ENCODE measurements at regions not wholly inside any gene's neighbourhood (a gene's known extent, or its start where the extent isn't known, plus 50 kb on each side); places are given as distances from the start of the nearest gene placed in this dataset.

- TF ChIP-seq EZH2 (IDR thresholded peaks at IDR 0.05; ENCODE audit: low read length) (no peak), CTCF (optimal IDR thresholded peaks at IDR 0.05 in 1 of 3, IDR thresholded peaks at IDR 0.05 in 1 of 3, conservative IDR thresholded peaks at IDR 0.05 in 1 of 3; ENCODE audit: extremely low read depth in 1 of 3, insufficient read depth in 2 of 3, low read length in 3 of 3) (no peak)
- H3K4me3 ChIP-seq (ENCODE audit: control insufficient read depth in 2 of 3, extremely low read depth in 1 of 3, insufficient read depth in 2 of 3, low read depth in 1 of 3, low read length in 3 of 3): no peak overlapping the region
- H3K9me3 ChIP-seq (ENCODE audit: control insufficient read depth, low read depth, low read length): no peaks in the 10 kb centered on the region
- no peaks in the 10 kb centered on the region for H3K9me1 ChIP-seq (ENCODE audit: control insufficient read depth, extremely low read depth, insufficient read depth, low read length)
- no peak overlapping the region for H3K9ac ChIP-seq (ENCODE audit: control insufficient read depth, extremely low read depth, insufficient read depth, low read length)
- dilution Hi-C loops (cut with MboI; ENCODE audit: extremely low pct_ligation_motif_present, low sequenced_read_pairs): no loop called here
- DNase-seq (ENCODE audit: low read depth, low spot score) (no peak), FAIRE-seq (no peak)
- no peaks in the 10 kb centered on the region for H3K79me2 ChIP-seq (ENCODE audit: control insufficient read depth, insufficient read depth, low read length)
- no peaks in the 10 kb centered on the region for H3K4me1 ChIP-seq (ENCODE audit: control insufficient read depth, extremely low read depth, insufficient read depth, low read length)
- H3K36me3 ChIP-seq (ENCODE audit: control insufficient read depth in 2 of 2, extremely low read depth in 1 of 2, insufficient read depth in 2 of 2, low read length in 2 of 2): no peaks in the 10 kb centered on the region
- no peak overlapping the region for H3K4me2 ChIP-seq (ENCODE audit: control insufficient read depth, extremely low read depth, insufficient read depth, low read depth, low read length)
- H3K27ac ChIP-seq (ENCODE audit: control insufficient read depth, insufficient read depth, low read length): no peak overlapping the region
- H4K20me1 ChIP-seq (ENCODE audit: control insufficient read depth, extremely low read depth, insufficient read depth, low read length): no peaks in the 10 kb centered on the region
- no peaks in the 10 kb centered on the region for H3K27me3 ChIP-seq (ENCODE audit: control insufficient read depth, extremely low read depth, insufficient read depth, low read length)
- H2AFZ ChIP-seq (ENCODE audit: control insufficient read depth, low read length): no peak overlapping the region
Measured at GRCh38 chr4:187135878-187136277, 412.2 kb upstream of the FAT1 start.

GRCh38 chr4:187139141-187139540 is 415.5 kb upstream of the FAT1 start:
- no peaks in the 10 kb centered on the region for H3K9me3 ChIP-seq (ENCODE audit: control insufficient read depth, low read depth, low read length)

More at GRCh38 chr4:187139141-187139540, 415.5 kb upstream of the FAT1 start:
- H3K9ac ChIP-seq (ENCODE audit: control insufficient read depth, extremely low read depth, insufficient read depth, low read length): no peak overlapping the region
- no peaks in the 10 kb centered on the region for H3K9me1 ChIP-seq (ENCODE audit: control insufficient read depth, extremely low read depth, insufficient read depth, low read length)
- DNase-seq (ENCODE audit: low read depth, low spot score) (no peak), FAIRE-seq (no peak)
- TF ChIP-seq EZH2 (IDR thresholded peaks at IDR 0.05; ENCODE audit: low read length) (no peak), CTCF (optimal IDR thresholded peaks at IDR 0.05 in 1 of 3, IDR thresholded peaks at IDR 0.05 in 1 of 3, conservative IDR thresholded peaks at IDR 0.05 in 1 of 3; ENCODE audit: extremely low read depth in 1 of 3, insufficient read depth in 2 of 3, low read length in 3 of 3) (no peak)
- H3K27me3 ChIP-seq (ENCODE audit: control insufficient read depth, extremely low read depth, insufficient read depth, low read length): no peaks in the 10 kb centered on the region
- H3K4me1 ChIP-seq (ENCODE audit: control insufficient read depth, extremely low read depth, insufficient read depth, low read length): no peaks in the 10 kb centered on the region
- H3K79me2 ChIP-seq (ENCODE audit: control insufficient read depth, insufficient read depth, low read length): no peaks in the 10 kb centered on the region
- H3K4me3 ChIP-seq (ENCODE audit: control insufficient read depth in 2 of 3, extremely low read depth in 1 of 3, insufficient read depth in 2 of 3, low read depth in 1 of 3, low read length in 3 of 3): no peak overlapping the region
- no peaks in the 10 kb centered on the region for H4K20me1 ChIP-seq (ENCODE audit: control insufficient read depth, extremely low read depth, insufficient read depth, low read length)
- no peak overlapping the region for H2AFZ ChIP-seq (ENCODE audit: control insufficient read depth, low read length)
- H3K36me3 ChIP-seq (ENCODE audit: control insufficient read depth in 2 of 2, extremely low read depth in 1 of 2, insufficient read depth in 2 of 2, low read length in 2 of 2): no peaks in the 10 kb centered on the region
- H3K27ac ChIP-seq (ENCODE audit: control insufficient read depth, insufficient read depth, low read length): no peak overlapping the region
- H3K4me2 ChIP-seq (ENCODE audit: control insufficient read depth, extremely low read depth, insufficient read depth, low read depth, low read length): no peak overlapping the region
- dilution Hi-C loops (cut with MboI; ENCODE audit: extremely low pct_ligation_motif_present, low sequenced_read_pairs): no loop called here
